T-helper 2 cell treated with Interferon-gamma antibody and Interleukin-4, amounts not matched to agents 100 ng/mL and 5 ng/mL, for 36 hours (primary cell): ENCODE measurements at regions not wholly inside any gene's neighbourhood (a gene's known extent, or its start where the extent isn't known, plus 50 kb on each side); places are given as distances from the start of the nearest gene placed in this dataset.
"Not testable (repeated sequence)": the region's sequence is repeated elsewhere in the genome, so short reads cannot be mapped to it uniquely, and the experiment has no call there.

ENCODE experiments used
- intact Hi-C: fragments of 100-400 bp; cut with micrococcal nuclease; formaldehyde crosslinking; loops from one replicate; pipeline ENCODE4 v1.15.1; 2023

DNA sequence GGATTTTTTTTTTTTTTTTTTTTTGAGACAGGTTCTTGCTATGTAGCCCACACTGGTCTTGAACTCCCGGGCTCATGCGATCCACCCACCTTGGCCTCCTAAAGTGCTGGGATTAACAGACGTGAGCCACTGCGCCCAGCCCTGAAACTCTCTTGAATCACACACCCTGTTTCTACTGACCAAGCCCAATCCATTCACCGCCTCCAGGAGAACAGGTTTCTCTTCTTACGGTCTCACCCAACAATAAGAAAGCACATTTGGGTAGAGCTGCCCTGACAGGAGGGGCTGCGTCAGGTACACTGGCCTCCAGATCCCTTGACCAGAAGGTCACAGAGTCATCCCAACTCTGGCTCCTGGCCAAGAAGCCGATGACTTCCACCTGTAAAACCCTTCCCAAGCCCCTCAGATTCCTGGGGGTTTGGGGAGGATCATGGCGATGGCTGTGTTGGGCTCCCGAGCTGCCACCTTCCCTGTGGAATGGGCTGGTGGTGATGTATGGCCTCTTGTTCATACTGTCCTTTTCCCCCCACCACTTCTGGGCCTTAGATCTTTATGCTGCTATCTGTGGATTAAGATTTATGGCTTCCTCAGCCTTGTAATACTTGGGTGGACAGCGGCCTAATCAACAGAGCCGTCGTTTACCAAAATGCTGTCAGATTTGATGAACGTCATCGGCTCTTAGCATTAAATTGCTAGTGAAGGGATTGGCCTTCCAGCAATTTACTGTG is 89.1 kb downstream of the KATNIP start:
- intact Hi-C loops = no loop called here

DNA sequence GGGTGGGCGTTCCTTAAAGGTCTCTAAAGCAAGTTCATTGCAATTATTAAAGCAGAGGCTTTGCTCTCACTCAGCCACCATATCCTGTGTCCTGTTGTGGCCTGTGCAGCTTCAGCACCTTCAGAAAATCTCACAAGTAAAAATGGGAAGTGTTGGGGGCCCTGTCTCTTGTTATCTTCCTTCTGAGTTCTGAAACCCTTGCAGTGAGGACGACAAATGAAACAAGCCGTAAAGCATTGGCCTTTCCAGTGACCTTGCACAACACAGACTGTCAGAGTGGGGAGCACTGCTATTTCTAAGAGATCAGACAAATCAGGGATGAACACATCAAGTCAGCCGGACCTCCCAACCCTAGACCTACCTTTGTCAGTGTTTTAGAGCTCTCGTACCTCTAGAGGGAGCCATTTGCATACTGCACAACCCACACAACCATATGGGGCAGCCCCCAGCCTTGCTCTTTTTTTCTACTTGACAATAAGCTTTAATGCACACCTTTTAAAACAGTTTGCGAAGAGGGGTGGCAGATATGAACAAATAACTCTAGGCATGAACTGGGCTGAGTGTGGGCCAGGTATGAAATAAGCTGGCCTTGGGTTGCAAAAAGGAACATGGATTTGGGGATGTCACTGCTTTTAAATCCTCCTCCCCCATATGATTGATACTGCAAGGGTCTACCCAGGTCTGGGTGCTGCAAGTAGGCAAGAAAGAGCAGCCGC is 89.8 kb downstream of the KATNIP start:
- intact Hi-C loops = no loop called here

DNA sequence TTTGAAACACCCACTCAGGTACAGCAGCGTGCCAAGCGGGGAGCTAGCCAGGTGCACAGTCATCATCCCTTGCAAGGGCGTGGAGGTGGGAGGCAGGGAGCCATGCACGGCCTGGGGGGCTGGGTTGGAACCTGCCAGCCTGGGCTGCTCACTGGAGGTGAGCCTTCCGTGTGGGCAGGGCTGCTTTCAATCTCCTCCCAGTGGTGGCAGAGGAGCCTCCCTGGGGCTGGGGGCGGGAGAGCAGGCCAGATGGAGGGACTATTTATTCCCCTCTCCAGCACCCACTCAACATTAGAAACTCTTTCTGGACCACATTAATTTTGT is 90.3 kb downstream of the KATNIP start:
- intact Hi-C loops = no loop called here

DNA sequence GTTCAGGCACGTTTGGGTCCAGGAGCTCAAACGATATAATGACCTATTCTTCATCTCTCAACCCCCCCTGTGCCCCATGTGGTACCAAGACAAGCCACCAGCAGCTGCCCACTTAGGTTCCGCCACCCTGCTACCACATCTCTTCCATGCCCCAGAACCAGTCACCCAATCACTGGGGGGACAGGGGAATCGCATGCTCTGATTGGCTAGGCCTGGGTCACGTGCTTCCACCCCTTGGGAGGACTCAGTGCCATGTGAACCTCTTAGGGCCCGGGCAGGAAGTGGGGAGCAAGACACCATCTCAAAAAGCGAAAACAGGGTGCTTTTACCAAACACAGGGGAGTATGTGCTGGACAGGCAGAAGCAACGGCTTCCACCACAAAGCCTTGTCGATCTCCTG is 91.3 kb downstream of the KATNIP start:
- intact Hi-C loops = no loop called here

DNA sequence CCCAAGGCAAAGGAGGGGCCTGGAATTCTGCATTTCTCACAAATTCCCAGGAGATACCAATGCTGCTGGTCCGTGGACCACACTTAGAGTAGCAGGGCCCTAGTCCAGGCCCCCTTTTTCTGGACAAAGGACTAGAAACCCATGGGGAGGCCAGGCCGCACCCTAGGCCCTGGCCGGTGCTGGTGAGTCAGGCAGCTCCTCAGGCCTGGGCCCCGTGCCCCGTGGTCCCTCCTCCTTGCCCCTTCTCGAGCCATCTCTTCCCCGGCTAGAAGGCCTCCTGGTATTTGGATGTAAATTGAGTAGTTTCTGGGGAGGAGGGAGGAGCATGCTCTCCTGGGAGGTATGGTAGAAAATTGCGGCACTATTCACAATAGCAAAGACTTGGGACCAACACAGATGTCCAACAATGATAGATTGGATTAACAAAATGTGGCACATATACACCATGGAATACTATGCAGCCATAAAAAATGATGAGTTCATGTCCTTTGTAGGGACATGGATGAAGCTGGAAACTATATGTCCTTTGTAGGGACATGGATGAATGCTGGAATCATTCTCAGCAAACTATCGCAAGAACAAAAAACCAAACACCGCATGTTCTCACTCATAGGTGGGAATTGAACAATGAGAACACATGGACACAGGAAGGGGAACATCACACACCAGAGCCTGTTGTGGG is 91.9 kb downstream of the KATNIP start:
- intact Hi-C loops = not testable (repeated sequence)

DNA sequence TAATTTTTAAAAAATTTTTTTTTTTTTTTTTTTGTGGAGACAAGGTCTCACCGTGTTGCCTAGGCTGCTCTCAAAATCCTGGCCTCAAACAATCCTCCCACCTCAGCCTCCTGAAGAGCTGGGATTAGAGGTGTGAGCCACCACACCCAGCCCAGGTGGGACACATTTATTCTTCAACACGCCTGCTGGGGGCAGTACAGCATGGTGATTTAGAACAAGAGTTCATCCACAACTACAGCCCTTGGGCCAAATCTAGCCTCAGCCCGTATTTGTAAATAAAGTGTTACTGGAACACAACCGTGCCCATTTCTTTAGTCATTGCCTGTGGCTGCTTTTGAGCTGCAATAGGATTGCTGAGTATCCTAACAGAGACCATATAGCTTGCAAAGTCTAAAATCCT is 92.8 kb downstream of the KATNIP start:
- intact Hi-C loops = no loop called here

DNA sequence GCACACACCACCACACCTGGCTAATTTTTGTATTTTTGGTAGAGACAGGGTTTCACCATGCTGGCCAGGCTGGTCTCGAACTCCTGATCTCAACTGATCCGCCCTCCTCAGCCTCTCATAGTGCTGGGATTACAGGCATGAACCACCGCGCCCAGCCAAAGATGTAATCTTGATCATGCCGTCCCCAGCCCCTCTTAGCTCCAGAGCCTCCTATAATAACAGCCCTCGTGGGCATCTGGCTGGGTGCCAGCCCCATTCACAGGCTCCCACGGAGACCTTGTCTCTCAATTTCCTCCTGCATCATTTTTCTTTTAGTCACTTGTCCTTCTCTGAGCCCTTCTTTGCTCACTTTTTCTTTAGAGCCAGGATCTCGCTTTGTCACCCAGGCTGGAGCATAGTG is 94.2 kb downstream of the KATNIP start:
- intact Hi-C loops = no loop called here

DNA sequence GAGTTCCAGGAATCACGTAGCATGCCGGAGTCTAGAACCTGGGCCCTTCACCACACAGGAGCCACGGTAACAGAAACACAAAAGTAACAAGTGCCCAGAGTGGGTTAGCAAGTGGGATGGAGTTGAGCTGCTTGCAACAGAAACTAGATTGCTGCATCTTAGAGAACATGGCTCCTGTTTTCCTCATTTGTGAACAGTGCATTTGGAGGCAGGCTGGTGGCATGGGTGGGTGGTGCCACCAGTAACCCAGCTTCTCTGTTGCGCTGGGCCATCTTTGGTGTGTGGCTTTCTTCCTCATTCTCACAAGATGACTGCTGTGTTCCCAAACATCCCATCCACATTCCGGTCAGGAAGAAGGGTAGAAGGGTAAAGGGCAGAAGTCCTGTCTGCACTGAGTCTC is 95.5 kb downstream of the KATNIP start:
- intact Hi-C loops = no loop called here

DNA sequence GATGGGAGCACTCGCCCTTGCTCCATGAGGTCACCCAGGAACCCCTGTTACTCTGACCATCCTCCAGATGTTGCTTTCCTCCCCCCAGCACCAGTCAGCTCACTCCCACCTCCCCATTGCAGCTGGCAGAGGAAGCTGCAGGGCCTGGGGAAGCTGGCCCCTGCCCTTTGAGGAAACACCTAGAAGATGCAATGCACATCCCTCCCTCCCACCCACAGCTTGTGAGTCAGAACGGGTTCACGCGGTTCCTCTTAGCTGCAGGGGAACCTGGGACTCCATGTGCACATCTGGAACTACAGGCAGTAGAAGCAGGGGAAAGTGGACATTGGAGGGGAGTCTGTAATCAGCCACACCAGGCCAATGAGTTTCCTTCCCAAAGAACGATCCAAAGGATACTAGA is 96.9 kb downstream of the KATNIP start:
- intact Hi-C loops = no loop called here

DNA sequence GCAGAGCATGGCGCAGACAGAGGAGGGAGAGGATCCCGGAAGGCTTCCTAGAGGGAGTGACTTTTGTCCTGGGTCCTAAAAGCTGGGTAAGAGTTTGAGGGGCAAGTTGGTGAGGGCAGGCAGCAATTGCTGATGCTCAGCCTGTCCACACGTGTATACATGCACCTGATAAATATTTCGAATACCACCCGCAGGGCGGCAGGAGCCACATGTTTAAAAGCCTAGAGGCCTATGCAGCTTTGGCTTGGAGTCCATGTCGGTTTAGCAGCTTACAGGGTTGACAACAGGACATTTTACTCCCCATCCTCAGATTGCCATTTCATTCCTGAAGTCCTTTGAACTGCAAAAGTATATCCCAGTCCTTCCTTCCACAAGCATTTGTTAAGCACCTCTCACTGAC is 99.1 kb downstream of the KATNIP start:
- intact Hi-C loops = no loop called here

DNA sequence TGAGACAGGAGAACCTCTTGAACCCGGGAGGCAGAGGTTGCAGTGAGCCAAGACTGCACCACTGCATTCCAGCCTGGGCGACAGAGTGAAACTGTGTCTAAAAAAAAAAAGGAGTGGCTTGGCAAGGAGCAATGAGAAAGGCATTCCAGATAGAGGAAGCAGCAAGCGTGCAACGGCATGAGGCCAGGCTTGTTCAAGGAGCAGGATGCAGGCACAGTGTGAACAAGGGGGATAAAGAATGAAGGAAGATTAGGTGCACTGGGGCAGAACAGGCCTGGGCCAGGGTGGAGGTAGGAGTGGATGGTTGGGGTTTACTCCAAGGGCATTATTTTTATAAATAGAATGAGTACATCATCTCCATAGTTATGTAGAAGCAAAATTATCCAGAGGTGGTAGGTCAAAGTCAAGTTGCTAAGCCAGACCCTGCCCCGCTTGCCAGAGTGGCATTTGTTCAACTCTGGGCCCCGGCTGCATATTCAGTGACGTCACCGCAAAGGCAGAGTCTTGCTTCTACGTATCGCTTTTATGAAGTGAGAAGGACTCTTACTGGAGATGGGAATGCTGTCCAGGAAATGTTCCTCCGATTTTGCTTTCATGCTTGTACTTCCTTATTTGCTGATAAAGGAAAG is 100.2 kb downstream of the KATNIP start:
- intact Hi-C loops = no loop called here

DNA sequence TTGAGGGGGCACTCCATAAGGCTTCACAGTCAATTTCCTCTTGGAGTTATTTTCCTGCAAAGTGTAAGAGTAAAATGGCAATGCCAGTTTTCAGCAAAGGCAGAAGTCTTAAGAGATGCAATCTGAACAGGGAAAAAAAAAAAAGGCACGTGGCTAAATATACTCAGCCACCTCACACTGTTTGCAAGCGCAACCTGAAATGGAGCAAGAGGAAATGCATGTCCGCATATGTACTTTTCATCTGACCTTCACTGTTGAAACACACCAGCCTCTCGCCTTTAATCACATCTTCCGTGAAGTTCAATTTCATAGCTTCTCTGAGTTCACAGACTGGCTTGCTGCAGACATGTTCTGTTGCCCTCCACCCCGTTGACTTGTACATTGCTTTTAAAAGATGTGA is 101.4 kb downstream of the KATNIP start:
- intact Hi-C loops = no loop called here

DNA sequence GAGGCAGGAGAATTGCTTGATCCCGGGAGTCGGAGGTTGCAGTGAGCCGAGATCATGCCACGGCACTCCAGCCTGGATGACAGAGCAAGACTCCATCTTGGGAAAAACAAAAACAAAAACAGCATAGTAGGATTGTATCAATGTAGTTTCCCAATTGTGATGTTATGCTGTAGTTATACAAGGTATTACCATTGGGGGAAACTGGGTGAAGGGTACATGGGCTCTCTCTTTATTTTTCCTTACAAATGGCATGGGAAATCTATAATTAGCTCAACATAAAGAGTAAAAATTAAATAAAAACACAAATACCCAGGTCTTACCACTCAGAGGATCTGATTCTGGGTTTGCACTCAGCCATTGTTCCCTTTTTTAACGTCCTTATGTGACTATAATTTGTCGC is 107.9 kb downstream of the KATNIP start:
- intact Hi-C loops = no loop called here

DNA sequence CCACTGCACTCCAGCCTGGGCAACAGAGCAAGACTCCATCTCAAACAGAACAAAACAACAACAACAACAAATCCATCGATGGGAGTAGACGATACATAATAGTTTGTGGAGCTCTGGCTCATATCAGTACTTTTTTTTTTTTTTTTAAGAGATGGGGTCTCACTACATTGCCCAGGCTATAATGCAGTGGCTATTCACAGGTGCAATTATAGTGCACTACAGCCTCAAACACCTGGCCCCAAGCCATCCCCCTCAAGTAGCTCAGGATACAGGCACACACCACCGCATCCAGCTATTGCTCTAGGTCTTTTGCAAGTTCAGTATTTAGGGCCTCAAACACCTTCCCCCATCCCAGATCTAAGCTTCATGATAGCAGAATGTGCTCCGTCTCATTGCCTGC is 110.6 kb downstream of the KATNIP start:
- intact Hi-C loops = no loop called here

DNA sequence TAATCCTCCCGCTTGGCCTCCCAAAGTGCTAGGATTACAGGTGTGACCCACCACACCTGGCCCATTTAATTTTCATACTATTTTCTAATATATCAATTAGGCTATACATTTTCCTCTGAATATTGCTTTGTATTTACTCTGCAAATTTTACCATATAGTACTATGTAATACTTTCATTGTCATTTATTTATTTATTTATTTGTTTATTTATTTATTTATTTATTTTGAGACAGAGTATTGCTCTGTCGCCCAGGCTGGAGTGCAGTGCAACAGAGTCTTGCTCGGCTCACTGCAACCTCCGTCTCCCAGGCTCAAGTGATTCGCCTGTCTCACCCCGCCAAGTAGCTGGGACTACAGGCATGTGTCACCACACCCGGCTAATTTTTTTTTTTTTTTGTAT is 113.3 kb downstream of the KATNIP start:
- intact Hi-C loops = not testable (repeated sequence)

DNA sequence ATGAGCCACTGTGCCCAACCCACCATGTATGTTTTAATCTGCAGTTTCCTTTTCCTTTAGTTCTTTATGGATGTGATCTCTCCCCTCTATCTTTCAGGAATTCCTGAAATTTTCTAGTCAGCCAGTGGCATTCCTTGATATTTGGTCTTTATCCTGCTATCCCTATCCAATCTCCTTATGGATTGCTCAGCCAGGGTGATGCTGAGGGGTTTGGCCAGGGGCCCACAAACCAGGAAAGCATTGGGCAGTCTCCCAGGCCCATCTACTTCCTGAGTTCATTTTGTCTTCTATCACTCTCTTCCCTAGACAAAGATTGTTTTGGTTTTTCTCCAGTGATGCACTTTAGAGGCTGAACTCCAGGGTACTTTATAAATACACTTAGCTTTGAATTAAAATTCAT is 115.9 kb downstream of the KATNIP start:
- intact Hi-C loops = no loop called here

DNA sequence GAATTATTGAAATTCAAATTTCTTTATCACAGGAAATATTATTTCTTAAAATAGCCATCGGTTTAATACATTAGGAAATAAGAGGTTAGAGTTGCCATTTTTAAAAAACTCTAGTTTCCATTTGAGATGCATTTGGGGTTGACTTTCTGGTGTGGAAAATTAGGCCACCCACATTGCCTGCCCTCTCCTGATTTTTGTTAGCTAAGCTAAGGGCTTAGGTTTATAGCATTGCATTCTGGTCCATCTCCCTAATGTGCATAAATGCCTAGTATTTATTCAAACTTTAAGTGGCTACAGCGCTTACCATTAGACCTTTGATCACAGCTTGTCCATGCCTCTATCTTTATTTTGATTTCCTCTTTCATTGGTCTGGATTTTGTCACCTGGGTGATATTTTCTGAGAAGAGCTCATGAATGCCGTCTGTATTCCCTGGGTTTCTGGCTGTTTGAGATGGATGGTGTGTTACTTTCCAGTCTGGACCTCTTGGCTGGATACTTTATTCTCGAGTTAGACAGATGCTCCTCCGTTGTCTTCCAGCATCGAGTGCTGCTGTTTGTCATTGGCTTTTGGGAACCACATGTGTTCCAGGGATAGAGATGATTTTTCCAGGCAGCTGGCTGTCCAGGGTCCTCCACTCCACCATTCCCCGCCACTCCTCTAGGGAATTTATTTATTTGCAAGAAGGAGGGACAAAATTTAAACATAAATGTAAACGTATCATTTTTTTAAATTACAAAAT is 120.3 kb downstream of the KATNIP start:
- intact Hi-C loops = no loop called here

DNA sequence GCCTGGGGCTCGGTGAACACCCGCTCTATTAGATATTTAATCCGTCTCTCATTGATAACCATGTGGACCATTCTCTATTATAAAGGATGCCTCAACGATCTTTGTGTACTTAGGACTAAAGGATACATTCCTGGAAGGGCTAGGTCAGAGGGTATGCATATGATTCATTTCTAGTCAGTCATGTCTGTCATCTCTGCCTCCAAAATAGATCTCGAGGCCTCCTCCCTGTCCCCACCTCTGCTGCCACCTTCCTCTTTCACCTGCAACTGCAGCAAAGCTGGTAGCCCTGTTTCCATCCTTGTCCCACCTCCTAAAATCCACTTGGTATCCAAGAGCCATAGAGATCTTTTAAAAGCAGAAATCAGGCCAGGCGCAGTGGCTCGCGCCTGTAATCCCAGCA is 121.5 kb downstream of the KATNIP start:
- intact Hi-C loops = no loop called here

DNA sequence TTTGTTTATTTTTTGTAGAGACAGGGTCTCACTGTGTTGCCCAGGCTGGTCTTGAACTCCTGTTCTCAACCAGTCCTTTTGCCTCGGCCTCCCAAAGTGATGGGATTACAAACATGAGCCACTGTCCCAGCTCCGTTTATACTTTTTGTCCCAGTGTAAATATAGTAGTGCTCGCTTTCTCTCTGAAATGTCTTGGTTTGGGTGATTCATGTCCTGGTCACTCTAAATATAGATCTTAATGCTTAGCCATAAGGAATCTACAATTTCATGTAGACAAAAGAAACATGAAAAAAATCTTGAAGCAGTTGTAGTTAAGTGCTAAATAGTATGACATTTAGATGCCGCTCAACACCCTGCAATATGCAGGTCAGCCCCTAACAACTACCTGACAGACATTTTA is 126.9 kb downstream of the KATNIP start:
- intact Hi-C loops = no loop called here

DNA sequence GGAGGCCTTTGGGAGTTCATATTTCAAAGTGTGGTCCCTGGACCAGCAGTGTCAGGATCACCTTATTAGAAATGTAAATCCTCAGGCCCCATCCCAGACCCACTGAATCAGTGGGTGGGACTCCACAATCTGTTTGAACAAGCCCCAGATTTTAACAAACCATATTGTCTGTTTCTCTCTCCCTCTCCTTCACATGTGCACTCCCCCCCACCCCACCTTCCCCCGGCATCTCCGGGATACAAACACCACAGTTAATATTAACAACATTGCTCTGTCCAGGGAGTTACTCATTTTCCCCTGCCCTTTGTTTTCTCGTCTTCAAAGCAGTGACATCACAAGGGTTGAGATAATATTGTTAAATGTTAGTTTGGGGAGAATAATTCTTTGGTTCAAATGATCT is 127.3 kb downstream of the KATNIP start:
- intact Hi-C loops = no loop called here

DNA sequence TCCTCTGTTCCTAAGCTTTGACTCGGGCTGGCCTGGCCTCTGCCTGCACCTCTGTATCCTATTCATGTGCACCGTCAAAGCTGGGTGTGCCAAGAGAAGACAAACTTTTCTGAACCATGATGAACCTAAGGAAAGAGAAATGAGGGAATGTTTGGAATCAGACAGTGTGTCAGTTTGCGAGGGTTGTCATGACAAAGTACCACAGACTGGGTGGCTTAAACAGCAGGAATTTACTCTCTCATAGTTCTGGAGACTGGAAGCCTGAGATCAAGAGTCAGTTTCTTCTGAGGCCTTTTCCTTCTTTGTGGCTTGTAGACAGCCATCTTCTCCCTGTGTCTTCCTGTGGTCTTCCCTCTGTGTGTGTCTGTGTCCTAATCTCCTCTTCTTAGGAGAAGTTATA is 129.0 kb downstream of the KATNIP start:
- intact Hi-C loops = no loop called here

DNA sequence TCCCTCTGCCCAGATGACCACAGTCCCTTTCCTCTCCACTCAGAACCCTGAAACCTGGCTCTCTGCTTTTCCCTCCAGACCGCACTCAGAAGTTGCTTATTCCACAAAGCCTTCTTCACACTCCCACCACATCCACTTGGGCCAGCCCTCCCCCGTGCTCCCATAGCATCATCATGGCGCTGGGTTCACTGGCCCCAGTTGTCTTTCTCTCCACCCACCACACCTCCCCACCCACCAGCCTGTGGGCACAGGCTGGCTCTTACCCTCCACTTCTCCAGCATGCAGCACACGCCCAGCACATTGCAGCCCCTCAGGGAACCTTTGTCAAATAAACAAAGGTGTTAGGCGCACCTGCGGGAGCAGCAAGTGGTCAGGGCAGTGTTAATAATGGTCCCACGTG is 130.0 kb downstream of the KATNIP start:
- intact Hi-C loops = no loop called here
